ENCODE measurements at regions not wholly inside any gene's neighbourhood (a gene's known extent, or its start where the extent isn't known, plus 50 kb on each side); places are given as distances from the start of the nearest gene placed in this dataset.

DNA sequence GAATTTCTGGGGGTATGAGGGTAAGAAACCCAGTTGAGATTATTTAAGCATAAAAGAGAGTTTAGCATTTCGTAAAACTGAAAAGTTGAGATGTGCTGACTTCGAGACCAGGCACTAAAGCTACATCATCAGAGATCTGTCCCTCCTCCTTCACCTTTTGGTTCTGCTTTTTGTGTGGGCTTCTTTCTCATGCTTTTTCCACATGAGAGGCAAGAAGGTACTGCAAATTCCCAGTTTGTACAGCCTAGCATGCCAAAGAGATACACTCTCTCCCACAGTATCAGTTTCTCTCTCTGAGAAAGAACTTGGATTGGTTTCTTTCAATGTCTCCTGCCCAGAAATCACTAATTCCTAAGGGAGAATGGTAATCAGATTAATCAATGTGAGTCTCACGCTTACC is 584.7 kb downstream of the SEMA5A start:
- no peak for DNase-seq (ENCODE audit: low spot score)

- no peak for DNase-seq (ENCODE audit: low spot score)
These were observed 583.9 kb downstream of the SEMA5A start for GRCh38 chr5:8961956-8962355.

DNA sequence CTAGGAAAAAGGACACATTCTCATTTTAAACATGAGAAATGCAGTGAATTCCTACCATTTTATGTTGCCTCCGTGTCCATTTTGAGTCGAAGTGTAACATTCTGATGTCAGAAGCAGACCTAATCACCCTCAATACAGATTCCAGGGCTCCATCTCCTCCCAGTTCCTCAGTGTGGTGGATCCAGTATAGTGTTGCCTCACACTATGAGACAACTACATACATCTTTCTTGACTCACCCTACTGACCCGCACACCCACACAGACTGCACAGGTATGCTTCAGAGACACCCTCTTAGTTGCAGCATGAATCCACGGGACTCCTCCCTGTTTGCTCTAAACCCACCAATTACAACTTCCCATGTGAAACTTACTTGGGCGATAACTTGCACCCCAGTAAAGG is 564.9 kb downstream of the SEMA5A start:
- no peak for DNase-seq (ENCODE audit: low spot score)

DNA sequence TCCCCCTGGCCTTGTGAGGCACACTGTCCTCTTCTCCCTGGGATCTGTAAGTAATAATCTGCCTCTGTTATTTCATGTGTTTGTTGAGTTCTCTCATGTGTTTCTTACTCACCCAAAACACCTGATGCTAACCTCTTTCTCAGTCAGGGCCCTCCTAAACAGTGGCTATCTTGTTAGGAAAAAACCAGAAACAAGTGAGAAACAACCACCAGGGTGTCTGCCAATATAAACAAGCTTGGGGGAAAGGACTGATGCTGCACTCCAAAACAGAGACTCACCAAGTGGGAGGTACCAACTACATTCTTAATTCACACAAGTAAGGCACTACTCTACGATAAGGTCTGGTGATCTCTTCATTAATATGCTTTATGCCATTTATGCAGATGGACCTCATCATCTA is 564.4 kb downstream of the SEMA5A start:
- DNase-seq (ENCODE audit: low spot score) = no peak

GRCh38 chr5:8984386-8984785 is 561.5 kb downstream of the SEMA5A start:
- no peak for DNase-seq (ENCODE audit: low spot score)
